ENCODE measurements at regions not wholly inside any gene's neighbourhood (a gene's known extent, or its start where the extent isn't known, plus 50 kb on each side); places are given as distances from the start of the nearest gene placed in this dataset.
A peak's percentile ranks its signal among the peaks of the same experiment; 100 is the strongest.

DNA sequence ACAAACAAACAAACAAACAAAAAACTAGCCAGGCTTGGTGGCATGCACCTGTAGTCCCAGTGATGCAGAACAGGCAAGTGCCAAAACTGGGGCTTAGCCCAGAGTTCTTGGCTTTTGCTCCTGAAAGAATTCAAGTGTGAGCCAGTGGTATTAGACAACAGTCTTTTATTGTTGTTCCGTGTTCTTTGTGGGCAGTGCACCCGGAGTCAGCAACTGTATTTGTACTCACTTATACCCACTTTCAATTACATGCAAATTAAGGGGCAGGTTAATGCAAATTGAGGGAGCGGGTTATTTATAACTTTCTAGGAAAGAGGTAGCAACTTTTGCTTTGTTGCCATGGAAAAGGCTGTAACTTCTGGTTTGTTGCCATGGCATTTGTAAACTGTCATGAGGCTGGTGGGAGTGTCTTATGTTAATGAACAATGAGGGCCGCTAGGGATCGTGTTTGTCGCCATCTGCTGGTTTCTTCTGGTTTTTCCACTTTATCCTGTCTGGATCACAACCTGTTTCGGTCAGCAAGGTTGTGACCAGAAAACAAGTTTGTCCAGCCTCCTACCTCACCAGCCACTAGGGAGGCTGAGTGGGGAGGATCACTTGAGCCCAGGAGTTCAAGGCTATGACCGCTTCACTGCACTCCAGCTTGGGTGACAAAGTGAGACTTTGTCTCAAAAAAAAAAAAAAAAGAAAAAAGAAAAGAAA, 88.8 kb upstream of the ESX1 start:
- no peak for DNase-seq (ENCODE audit: low spot score in 2 of 2)
- no peak for TF ChIP-seq POLR2AphosphoS5 (IDR thresholded peaks at IDR 0.05)
- TF ChIP-seq, protein P1, sequence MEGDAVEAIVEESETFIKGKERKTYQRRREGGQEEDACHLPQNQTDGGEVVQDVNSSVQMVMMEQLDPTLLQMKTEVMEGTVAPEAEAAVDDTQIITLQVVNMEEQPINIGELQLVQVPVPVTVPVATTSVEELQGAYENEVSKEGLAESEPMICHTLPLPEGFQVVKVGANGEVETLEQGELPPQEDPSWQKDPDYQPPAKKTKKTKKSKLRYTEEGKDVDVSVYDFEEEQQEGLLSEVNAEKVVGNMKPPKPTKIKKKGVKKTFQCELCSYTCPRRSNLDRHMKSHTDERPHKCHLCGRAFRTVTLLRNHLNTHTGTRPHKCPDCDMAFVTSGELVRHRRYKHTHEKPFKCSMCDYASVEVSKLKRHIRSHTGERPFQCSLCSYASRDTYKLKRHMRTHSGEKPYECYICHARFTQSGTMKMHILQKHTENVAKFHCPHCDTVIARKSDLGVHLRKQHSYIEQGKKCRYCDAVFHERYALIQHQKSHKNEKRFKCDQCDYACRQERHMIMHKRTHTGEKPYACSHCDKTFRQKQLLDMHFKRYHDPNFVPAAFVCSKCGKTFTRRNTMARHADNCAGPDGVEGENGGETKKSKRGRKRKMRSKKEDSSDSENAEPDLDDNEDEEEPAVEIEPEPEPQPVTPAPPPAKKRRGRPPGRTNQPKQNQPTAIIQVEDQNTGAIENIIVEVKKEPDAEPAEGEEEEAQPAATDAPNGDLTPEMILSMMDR (IDR thresholded peaks at IDR 0.05), result peak in 1 of 2 donors; percentile 10
- H3K27me3 ChIP-seq, result no peaks in the 10 kb centered on the region
- no peak overlapping the region for H3K4me3 ChIP-seq
- H3K9me3 ChIP-seq, result no peaks in the 10 kb centered on the region
- H3K4me1 ChIP-seq, result no peaks in the 10 kb centered on the region
- 35% methylated on average over 8 of the region's 8 CpGs for WGBS
- no peaks in the 10 kb centered on the region for H3K36me3 ChIP-seq
- H3K27ac ChIP-seq, result no peak overlapping the region

DNA sequence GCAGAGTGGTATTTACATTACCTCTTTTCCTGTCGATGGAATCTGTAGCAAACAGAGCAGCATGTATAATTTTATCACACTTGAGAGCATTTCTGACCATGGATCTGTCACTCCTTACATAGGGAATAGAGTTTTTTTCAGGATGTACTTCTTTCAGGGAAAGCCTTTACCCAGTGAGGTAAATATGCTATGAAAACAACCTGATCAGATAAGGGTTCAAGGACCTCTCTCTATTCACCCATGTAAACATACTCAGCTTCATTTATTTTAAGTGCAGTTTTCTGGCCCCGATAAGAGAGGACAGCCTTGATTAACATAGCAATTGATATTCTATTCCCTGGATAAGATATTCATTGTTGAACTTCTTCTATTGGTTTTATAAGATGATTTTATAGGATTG, 87.3 kb upstream of the ESX1 start:
- DNase-seq (ENCODE audit: low spot score in 2 of 2), result no peak
- no peak overlapping the region for H3K4me3 ChIP-seq
- 56% methylated on average over 2 of the region's 2 CpGs for WGBS

DNA sequence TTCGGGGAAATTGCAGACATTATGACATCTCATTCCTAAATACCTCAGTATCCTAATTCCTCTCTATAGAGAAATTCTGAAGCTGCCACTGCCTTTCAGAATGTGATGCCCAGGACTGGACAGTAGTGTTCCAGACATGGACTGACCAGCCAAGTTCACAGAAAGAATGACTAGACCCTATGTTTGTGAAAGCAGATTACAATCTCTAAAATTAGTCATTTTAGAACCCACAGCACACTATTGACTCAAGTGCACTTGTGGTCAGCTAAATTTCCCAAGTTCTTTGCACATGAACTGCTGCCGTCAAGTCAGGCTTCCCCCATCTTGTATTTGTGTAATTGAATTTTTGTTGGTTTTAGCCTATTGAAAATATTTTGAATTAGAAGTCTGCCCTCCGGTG, 81.0 kb upstream of the ESX1 start:
- Histone ChIP-seq H3K36me3 (no peaks in the 10 kb centered on the region), H3K27me3 (no peaks in the 10 kb centered on the region), H3K4me3 (no peak overlapping the region), H3K4me1 (no peaks in the 10 kb centered on the region), H3K9me3 (no peaks in the 10 kb centered on the region), H3K27ac (no peak overlapping the region)
- 85% methylated on average over 3 of the region's 3 CpGs for WGBS
- no peak for TF ChIP-seq POLR2AphosphoS5 (IDR thresholded peaks at IDR 0.05)
- TF ChIP-seq POLR2A (IDR thresholded peaks at IDR 0.05), result no peak
- DNase-seq (ENCODE audit: low spot score in 2 of 2), result no peak

More for the DNA sequence above, 87.3 kb upstream of the ESX1 start:
- Histone ChIP-seq H3K27ac (no peak overlapping the region), H3K36me3 (no peaks in the 10 kb centered on the region), H3K4me1 (no peaks in the 10 kb centered on the region), H3K9me3 (no peaks in the 10 kb centered on the region), H3K27me3 (no peaks in the 10 kb centered on the region)
- TF ChIP-seq, protein P1 (IDR thresholded peaks at IDR 0.05), result no peak
- TF ChIP-seq POLR2AphosphoS5 (IDR thresholded peaks at IDR 0.05) (no peak), POLR2A (IDR thresholded peaks at IDR 0.05) (no peak), EP300 (IDR thresholded peaks at IDR 0.05) (no peak)

DNA sequence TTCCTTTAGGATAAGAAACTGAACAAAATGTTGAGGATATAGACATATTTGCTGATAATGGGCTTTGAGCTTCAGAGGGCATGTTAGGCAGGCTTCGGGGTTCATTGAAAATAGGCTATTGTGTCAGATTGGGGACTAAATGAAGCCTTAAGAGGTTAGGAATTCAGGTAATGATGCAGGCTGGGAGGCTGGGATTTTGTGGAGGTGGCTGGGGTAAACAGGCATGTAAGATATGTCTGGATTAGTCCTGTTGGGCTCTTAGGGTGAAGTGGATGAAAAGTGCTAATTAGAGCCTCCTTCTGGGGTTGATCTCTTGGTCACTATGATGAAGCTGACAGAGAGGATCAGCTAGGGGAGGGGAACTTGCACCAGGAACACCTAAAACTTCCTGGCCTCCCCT, 80.2 kb upstream of the ESX1 start:
- WGBS, result 78% methylated on average over 1 of the region's 1 CpG
- Histone ChIP-seq H3K27ac (no peak overlapping the region), H3K27me3 (no peaks in the 10 kb centered on the region), H3K36me3 (no peaks in the 10 kb centered on the region), H3K9me3 (no peaks in the 10 kb centered on the region), H3K4me3 (no peak overlapping the region), H3K4me1 (no peaks in the 10 kb centered on the region)
- no peak for DNase-seq (ENCODE audit: low spot score in 2 of 2)
- TF ChIP-seq EP300 (IDR thresholded peaks at IDR 0.05) (no peak), POLR2AphosphoS5 (IDR thresholded peaks at IDR 0.05) (no peak), POLR2A (IDR thresholded peaks at IDR 0.05) (no peak)
- TF ChIP-seq, protein P1 (IDR thresholded peaks at IDR 0.05), result no peak

DNA sequence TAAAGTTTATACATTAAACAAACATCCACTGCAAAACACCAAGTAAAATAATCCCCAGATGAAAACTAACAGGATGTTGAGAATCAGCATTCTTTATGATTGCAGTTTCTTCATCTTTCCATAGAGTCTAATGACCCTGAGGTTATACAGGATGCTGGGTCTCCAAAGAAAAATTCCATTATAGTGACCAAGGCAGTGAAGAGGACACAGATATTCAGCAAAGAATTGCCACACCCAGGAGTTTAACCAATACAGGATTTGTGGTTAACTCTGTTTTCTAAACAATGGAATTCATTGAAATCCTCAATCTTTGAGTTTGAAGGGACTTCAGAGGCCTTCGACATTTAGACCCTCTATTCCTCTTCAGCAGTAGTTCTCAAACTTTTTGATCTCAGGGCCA, 76.2 kb upstream of the ESX1 start:
- Histone ChIP-seq H3K36me3 (no peaks in the 10 kb centered on the region), H3K4me3 (no peak overlapping the region), H3K27ac (no peak overlapping the region), H3K9me3 (no peaks in the 10 kb centered on the region), H3K4me1 (no peaks in the 10 kb centered on the region), H3K27me3 (no peaks in the 10 kb centered on the region)
- DNase-seq (ENCODE audit: low spot score in 2 of 2), result no peak
- WGBS, result 78% methylated on average over 1 of the region's 1 CpG
- TF ChIP-seq EP300 (IDR thresholded peaks at IDR 0.05), result no peak
- no peak for TF ChIP-seq POLR2A (IDR thresholded peaks at IDR 0.05)
- TF ChIP-seq POLR2AphosphoS5 (IDR thresholded peaks at IDR 0.05), result no peak
- TF ChIP-seq, protein P1 (IDR thresholded peaks at IDR 0.05), result no peak

DNA sequence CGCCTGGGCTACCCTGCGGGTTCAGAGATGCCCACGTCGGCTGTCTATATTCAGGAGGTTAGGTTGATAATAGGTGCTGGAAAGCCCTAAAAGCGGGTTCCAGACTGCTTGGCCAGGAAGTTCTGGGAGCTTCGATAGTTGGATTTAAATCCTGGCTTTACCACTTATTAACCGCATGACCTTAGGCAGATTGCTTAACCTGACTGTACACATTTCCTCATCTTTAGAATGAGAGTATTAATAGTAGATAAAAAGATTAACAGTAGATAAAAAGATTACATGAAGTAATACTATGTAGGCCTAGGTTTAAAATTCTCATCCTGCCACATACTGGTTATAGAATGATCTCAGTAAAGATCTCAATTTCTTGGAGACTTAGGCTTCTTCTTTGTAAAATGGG, 75.0 kb upstream of the ESX1 start:
- TF ChIP-seq POLR2A (IDR thresholded peaks at IDR 0.05) (no peak), EP300 (IDR thresholded peaks at IDR 0.05) (no peak), POLR2AphosphoS5 (IDR thresholded peaks at IDR 0.05) (no peak)
- TF ChIP-seq, protein P1 (IDR thresholded peaks at IDR 0.05), result no peak
- no peak for DNase-seq (ENCODE audit: low spot score in 2 of 2)
- 55% methylated on average over 7 of the region's 7 CpGs for WGBS
- Histone ChIP-seq H3K9me3 (no peaks in the 10 kb centered on the region), H3K27me3 (no peaks in the 10 kb centered on the region), H3K4me1 (no peaks in the 10 kb centered on the region), H3K27ac (no peak overlapping the region), H3K36me3 (no peaks in the 10 kb centered on the region), H3K4me3 (no peak overlapping the region)

All from suprapubic skin (tissue), 4 donors.